ENCODE measurements at regions not wholly inside any gene's neighbourhood (a gene's known extent, or its start where the extent isn't known, plus 50 kb on each side); places are given as distances from the start of the nearest gene placed in this dataset.

- H3K79me1 ChIP-seq (ENCODE audit: low read depth, low read length) = no peaks in the 10 kb centered on the region
- H3K9ac ChIP-seq (replicated peaks in 1 of 4; ENCODE audit: extremely low read depth in 1 of 4, low read depth in 3 of 4, low read length in 3 of 4) = no peak overlapping the region
- no peaks in the 10 kb centered on the region for H4K20me1 ChIP-seq (replicated peaks in 1 of 2; ENCODE audit: control insufficient read depth in 1 of 2, insufficient read depth in 2 of 2, low read length in 2 of 2)
- DNase-seq (ENCODE audit: low read depth in 1 of 2, low spot score in 2 of 2) (no peak), FAIRE-seq (no peak)
- H3K56ac ChIP-seq (replicated peaks; ENCODE audit: insufficient read length, low read depth, low read length) = no peak overlapping the region
- H3K18ac ChIP-seq (ENCODE audit: extremely low read depth, low read length) = no peak overlapping the region
- CTCF ChIA-PET (ENCODE audit: partially characterized antibody) = interaction anchor here (1.1 to 1.3 kb wide), 3 partner anchors 9 to 85 kb away, joined by 4 to 8 read pairs (median 5); partner anchors contain the start of gene ADRA2A
- H2BK20ac ChIP-seq (ENCODE audit: low read length) = no peak overlapping the region
- H3K36me3 ChIP-seq (ENCODE audit: control insufficient read depth in 2 of 4, insufficient read depth in 4 of 4, low read length in 3 of 4) = no peaks in the 10 kb centered on the region
- no peak overlapping the region for H3K23ac ChIP-seq (ENCODE audit: insufficient read length)
- H2AFZ ChIP-seq (ENCODE audit: low read length) = no peak overlapping the region
- no peaks in the 10 kb centered on the region for H3K79me2 ChIP-seq (ENCODE audit: control insufficient read depth in 1 of 2, insufficient read depth in 2 of 2, low read length in 2 of 2)
- no peaks in the 10 kb centered on the region for H3K9me3 ChIP-seq (ENCODE audit: insufficient read depth in 2 of 2, low read depth in 1 of 2, low read length in 1 of 2)
- H3K4me2 ChIP-seq (ENCODE audit: insufficient read depth in 1 of 2, low read depth in 2 of 2, low read length in 2 of 2) = no peak overlapping the region
- no peak overlapping the region for H4K8ac ChIP-seq (ENCODE audit: extremely low read depth, insufficient read depth, low read length)
- no peak overlapping the region for H4K91ac ChIP-seq (replicated peaks; ENCODE audit: insufficient read length, low read length)
- no peak overlapping the region for H2AK5ac ChIP-seq (ENCODE audit: low read depth, low read length)
- H2BK120ac ChIP-seq (replicated peaks; ENCODE audit: low read depth, low read length) = no peak overlapping the region
- no peaks in the 10 kb centered on the region for H3K4me1 ChIP-seq (replicated peaks in 1 of 4; ENCODE audit: control insufficient read depth in 3 of 4, insufficient read depth in 4 of 4, low read length in 3 of 4)
- H2BK15ac ChIP-seq (ENCODE audit: low read length) = no peak overlapping the region
- no peak overlapping the region for H2BK12ac ChIP-seq (ENCODE audit: low read depth, low read length)
- POLR2A ChIA-PET (ENCODE audit: partially characterized antibody) = no interaction called here
- no peak for TF ChIP-seq BACH1 (IDR thresholded peaks at IDR 0.05; ENCODE audit: low read length)
- no peak for TF ChIP-seq SIX5 (IDR thresholded peaks at IDR 0.05; ENCODE audit: low read depth, low read length)
- no peak for TF ChIP-seq CHD1 (IDR thresholded peaks at IDR 0.05; ENCODE audit: low read depth, low read length)
- TF ChIP-seq NANOG (IDR thresholded peaks at IDR 0.05; ENCODE audit: insufficient read depth, low read depth, low read length, poor library complexity, severe bottlenecking) = no peak
- TF ChIP-seq TAF1 (IDR thresholded peaks at IDR 0.05; ENCODE audit: low read depth, low read length) = no peak
- no peak for TF ChIP-seq ATF3 (IDR thresholded peaks at IDR 0.05; ENCODE audit: insufficient read depth, low read depth, low read length)
- TF ChIP-seq RBBP5 (IDR thresholded peaks at IDR 0.05; ENCODE audit: borderline replicate concordance, low read depth, low read length) = no peak
- TF ChIP-seq RNF2 (IDR thresholded peaks at IDR 0.05; ENCODE audit: borderline replicate concordance, low read depth, low read length, missing control alignments, poor library complexity, severe bottlenecking) = no peak
- WGBS, 2 experiments (ENCODE audit: extremely low coverage in 1 of 2, insufficient coverage in 1 of 2, insufficient read length in 1 of 2, insufficient replicate concordance in 2 of 2, low coverage in 1 of 2, low lambda C conversion rate in 2 of 2, missing lambda C conversion rate in 1 of 2) = 89% methylated on average over 7 of the region's 7 CpGs; no CpG with 5 or more reads in 1 of the 2 experiments
- no peak overlapping the region for H4K5ac ChIP-seq (ENCODE audit: insufficient read length, low read depth, low read length)
- no peak overlapping the region for H3K27ac ChIP-seq (ENCODE audit: low read depth, low read length)
- H3K23me2 ChIP-seq (ENCODE audit: low read depth, low read length) = no peaks in the 10 kb centered on the region; the same call in 1 of the 2 replicates
- H3K14ac ChIP-seq (ENCODE audit: insufficient read length) = no peak overlapping the region
- no peak overlapping the region for H3K4ac ChIP-seq (replicated peaks; ENCODE audit: insufficient read length, low read depth, low read length)
- no peak overlapping the region for H3K4me3 ChIP-seq (ENCODE audit: extremely low read depth in 1 of 4, insufficient read depth in 2 of 4, low read depth in 3 of 4, low read length in 4 of 4)
- H2BK5ac ChIP-seq (ENCODE audit: low read depth, low read length) = no peak overlapping the region
- no peaks in the 10 kb centered on the region for H3K27me3 ChIP-seq (replicated peaks in 1 of 4; ENCODE audit: control insufficient read depth in 3 of 4, extremely low read depth in 1 of 4, insufficient read depth in 3 of 4, low read length in 3 of 4)
Observed at GRCh38 chr10:111161109-111161874, 84.5 kb downstream of the ADRA2A start.

Measured in H1 (cell line).